ENCODE measurements at regions not wholly inside any gene's neighbourhood (a gene's known extent, or its start where the extent isn't known, plus 50 kb on each side); places are given as distances from the start of the nearest gene placed in this dataset.

- ChIA-PET CTCF (no interaction called here), POLR2A (ENCODE audit: low non-redundant PET) (no interaction called here)
- TF ChIP-seq CTCF (conservative IDR thresholded peaks at IDR 0.05; ENCODE audit: low read depth) = no peak
- DNase-seq (ENCODE audit: low spot score) = no peak
- no peak overlapping the region for H3K27ac ChIP-seq
These were observed 442.4 kb upstream of the RARB start for GRCh38 chr3:24985668-24986067.

DNA sequence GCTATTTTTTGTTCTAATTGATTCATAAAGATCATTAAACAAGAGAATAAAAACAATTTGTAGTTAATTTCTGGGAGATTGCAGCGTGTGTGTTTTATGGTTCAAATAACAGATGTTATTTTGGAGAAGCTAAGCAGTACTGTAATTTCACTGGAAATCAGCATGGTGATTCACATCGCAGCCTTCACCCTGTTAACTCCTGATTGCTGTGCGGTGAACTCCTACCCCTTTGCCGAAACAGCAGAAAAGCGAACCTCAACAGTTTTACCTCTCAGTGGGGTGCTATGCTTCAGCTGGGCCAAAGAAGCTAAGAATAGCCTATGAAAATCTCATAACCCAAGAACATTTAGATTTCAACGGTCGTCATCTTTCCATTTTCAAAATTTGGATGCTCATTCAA is 441.5 kb upstream of the RARB start:
- CTCF ChIA-PET = no interaction called here
- DNase-seq (ENCODE audit: low spot score) = no peak
- H3K27ac ChIP-seq = no peak overlapping the region
- POLR2A ChIA-PET (ENCODE audit: low non-redundant PET) = no interaction called here
- no peak for TF ChIP-seq CTCF (conservative IDR thresholded peaks at IDR 0.05; ENCODE audit: low read depth)

- no peak overlapping the region for H3K27ac ChIP-seq
- no peak for DNase-seq (ENCODE audit: low spot score)
- POLR2A ChIA-PET (ENCODE audit: low non-redundant PET) = no interaction called here
- CTCF ChIA-PET = no interaction called here
- TF ChIP-seq CTCF (conservative IDR thresholded peaks at IDR 0.05; ENCODE audit: low read depth) = no peak
These were observed 428.7 kb upstream of the RARB start for GRCh38 chr3:24999357-24999756.

DNA sequence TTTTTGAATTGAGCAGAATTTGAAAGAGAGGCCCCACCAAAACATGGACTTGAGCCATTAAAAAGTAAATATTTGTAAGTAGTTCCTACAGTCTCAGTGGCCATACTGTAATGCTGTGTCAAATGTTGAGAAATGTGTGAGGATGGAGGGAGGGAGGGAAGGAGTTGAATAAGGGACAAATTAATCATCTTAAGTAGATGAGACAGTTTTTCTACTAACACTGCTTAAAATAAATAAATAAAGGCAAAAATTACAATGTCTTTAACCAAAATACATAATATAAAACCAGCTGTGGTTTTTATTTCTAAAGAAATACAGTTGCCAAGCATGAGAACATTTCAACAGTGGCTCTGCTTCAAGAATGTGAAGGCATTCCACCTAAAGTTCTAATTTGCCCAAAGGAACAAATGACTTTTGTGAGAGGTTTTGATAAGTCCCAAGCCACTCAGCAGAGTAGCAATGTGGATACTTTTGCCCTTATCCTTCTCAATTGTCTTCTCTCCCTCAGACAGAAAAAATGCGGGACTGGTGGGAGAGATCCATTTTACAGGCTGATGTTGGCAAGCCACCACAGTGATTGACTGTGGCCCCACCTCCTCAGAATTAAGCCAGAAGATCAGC is 427.0 kb upstream of the RARB start:
- TF ChIP-seq CTCF (conservative IDR thresholded peaks at IDR 0.05; ENCODE audit: low read depth) = no peak
- CTCF ChIA-PET = no interaction called here

DNA sequence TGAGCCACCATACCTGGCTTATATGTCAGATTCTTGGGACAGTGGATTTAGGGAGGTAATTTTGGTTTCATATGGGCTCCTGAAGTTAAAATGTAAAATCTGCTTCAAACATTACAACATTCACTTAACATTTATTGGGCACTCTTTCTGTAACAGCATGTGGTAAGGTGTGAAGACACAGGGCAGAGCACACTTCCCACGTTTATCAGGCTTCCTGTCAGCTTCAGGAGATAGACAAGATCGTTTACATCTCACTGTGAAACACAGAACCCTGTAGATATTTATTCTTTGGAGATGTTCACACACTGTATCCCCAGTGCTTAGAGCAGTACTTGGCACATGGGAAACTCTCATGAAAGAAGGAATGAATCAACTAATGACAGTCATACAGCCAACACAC is 426.0 kb upstream of the RARB start:
- POLR2A ChIA-PET (ENCODE audit: low non-redundant PET) = no interaction called here
- TF ChIP-seq CTCF (conservative IDR thresholded peaks at IDR 0.05; ENCODE audit: low read depth) = no peak
- CTCF ChIA-PET = no interaction called here

More for the DNA sequence above, 427.0 kb upstream of the RARB start:
- POLR2A ChIA-PET (ENCODE audit: low non-redundant PET) = no interaction called here
- no peak overlapping the region for H3K27ac ChIP-seq
- DNase-seq (ENCODE audit: low spot score) = no peak

DNA sequence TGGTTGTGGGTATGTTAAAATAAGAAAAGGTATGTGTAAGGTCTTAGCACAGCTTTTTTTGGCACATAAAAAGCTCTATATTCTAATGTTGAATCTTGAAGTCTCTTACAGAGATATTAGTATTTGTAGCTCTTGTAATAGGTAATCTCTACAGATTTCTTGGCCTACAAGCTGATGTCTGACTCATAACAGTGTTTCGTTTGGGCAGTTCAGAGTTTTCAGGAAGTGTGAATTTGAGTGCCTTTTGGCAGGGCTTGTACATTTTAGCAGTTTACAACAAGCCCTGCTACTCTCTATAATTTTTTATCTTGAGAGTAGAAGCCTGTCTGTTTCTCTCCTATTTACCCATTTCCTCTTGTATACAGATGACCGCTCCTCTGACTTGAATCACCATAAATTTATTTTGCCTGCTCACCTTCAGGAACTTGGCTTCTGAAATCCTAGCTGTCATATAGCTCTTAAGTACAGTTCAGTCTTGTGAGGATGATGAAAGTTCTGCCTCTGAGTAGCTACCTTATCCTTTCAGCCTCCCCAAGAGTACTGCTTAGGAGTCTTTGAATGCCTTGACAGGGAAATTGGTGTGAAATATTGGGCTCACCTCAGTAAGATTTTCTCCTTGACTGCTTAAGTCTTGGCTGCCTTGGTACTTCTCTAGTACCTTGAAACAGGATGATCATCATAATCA is 419.9 kb upstream of the RARB start:
- TF ChIP-seq CTCF (conservative IDR thresholded peaks at IDR 0.05; ENCODE audit: low read depth) = no peak
- ChIA-PET POLR2A (ENCODE audit: low non-redundant PET) (no interaction called here), CTCF (no interaction called here)
- H3K27ac ChIP-seq = no peak overlapping the region
- DNase-seq (ENCODE audit: low spot score) = no peak

More for the DNA sequence above, 426.0 kb upstream of the RARB start:
- H3K27ac ChIP-seq = no peak overlapping the region
- DNase-seq (ENCODE audit: low spot score) = no peak

Measured in RWPE1 (cell line).